Caco-2 (cell line): ENCODE measurements at regions not wholly inside any gene's neighbourhood (a gene's known extent, or its start where the extent isn't known, plus 50 kb on each side); places are given as distances from the start of the nearest gene placed in this dataset.
A peak's percentile ranks its signal among the peaks of the same experiment; 100 is the strongest.

Experiments
- BruUV-seq: library from RNA; stranded (reverse); fragments of 400-500 nt; replicated peaks from 2 replicates; lab custom pipeline; 2021; lab: Mats Ljungman, UMichigan
- CTCF ChIA-PET: fragments of 300-600 bp; sonication (Branson Sonifier 250); formaldehyde crosslinking; loops from one replicate; lab custom pipeline; 2022; ENCODE audit warnings: antibody characterized with exemption; lab: Charles Lee
- POLR2A ChIA-PET: fragments of 300-600 bp; sonication (Branson Sonifier 250); formaldehyde crosslinking; loops from one replicate; lab custom pipeline; 2022; ENCODE audit warnings: antibody characterized with exemption; lab: Charles Lee
- DNase-seq, 2 experiments: peaks; one replicate each; pipeline versions ENCODE4 v3.0.0 to v3.0.0-alpha.2; 2020 to 2022
- H3K27me3 ChIP-seq: replicated peaks from 2 replicates; pipeline ENCODE4 v1.6.0; 2011; ENCODE audit warnings: low read length; ENCODE audit not compliant: control insufficient read depth, insufficient read depth
- H3K36me3 ChIP-seq: 2 replicates; pipeline ENCODE4 v1.5.1; 2011; ENCODE audit warnings: low read length; ENCODE audit not compliant: control insufficient read depth, insufficient read depth
- H3K4me1 ChIP-seq: fragments of 250-450 bp; sonication (Bioruptor Pico); 2 replicates; pipeline ENCODE4 v1.5.1; 2020; ENCODE audit warnings: mild to moderate bottlenecking
- H3K4me3 ChIP-seq: 2 replicates; pipeline ENCODE4 v1.5.1; 2011; ENCODE audit warnings: low read depth, mild to moderate bottlenecking, control low read depth, low read length
- H3K9me3 ChIP-seq: fragments of 250-450 bp; sonication (Bioruptor Pico); 2 replicates; pipeline ENCODE4 v1.5.1; 2020; ENCODE audit warnings: mild to moderate bottlenecking, moderate library complexity
- H3K27ac Mint-ChIP-seq: one replicate; pipeline ENCODE4 v1.8.0; 2022; ENCODE audit warnings: mixed read lengths; ENCODE audit not compliant: unreplicated experiment
- H3K27me3 Mint-ChIP-seq: one replicate; pipeline ENCODE4 v1.8.0; 2022; ENCODE audit warnings: mixed read lengths; ENCODE audit not compliant: insufficient read depth, unreplicated experiment
- H3K36me3 Mint-ChIP-seq: one replicate; pipeline ENCODE4 v1.8.0; 2022; ENCODE audit warnings: mild to moderate bottlenecking, mixed read lengths; ENCODE audit not compliant: insufficient read depth, unreplicated experiment
- H3K4me1 Mint-ChIP-seq: one replicate; pipeline ENCODE4 v1.8.0; 2022; ENCODE audit warnings: low read depth, mixed read lengths; ENCODE audit not compliant: unreplicated experiment
- H3K4me3 Mint-ChIP-seq: one replicate; pipeline ENCODE4 v1.8.0; 2022; ENCODE audit warnings: mild to moderate bottlenecking, moderate library complexity, mixed read lengths; ENCODE audit not compliant: unreplicated experiment
- H3K9me3 Mint-ChIP-seq: one replicate; pipeline ENCODE4 v1.8.0; 2022; ENCODE audit warnings: mixed read lengths; ENCODE audit not compliant: unreplicated experiment
- CTCF ChIP-seq, 2 experiments: fragments of 200-600 bp in 1 of 2; IDR thresholded peaks; 1 replicate in 1 of 2; 2 replicates in 1 of 2; pipeline versions ENCODE4 v1.5.1 to v1.8.0; 2011 to 2022; ENCODE audit warnings: antibody characterized with exemption in 1 of 2, control low read depth in 1 of 2, inconsistent platforms in 1 of 2, low read depth in 1 of 2, low read length in 1 of 2, mild to moderate bottlenecking in 1 of 2, moderate library complexity in 1 of 2; ENCODE audit not compliant: insufficient read depth in 1 of 2, severe bottlenecking in 1 of 2, unreplicated experiment in 1 of 2
- intact Hi-C: fragments of 100-400 bp; cut with micrococcal nuclease; formaldehyde crosslinking; loops from one replicate; pipeline ENCODE4 v1.10.0; 2022; ENCODE audit not compliant: unreplicated experiment

- intact Hi-C loops = loop anchor here (2.0 kb wide), 1 partner anchor 397 kb away; no protein-coding TSS in a partner anchor
- CTCF ChIA-PET = interaction anchor here (1.5 kb wide), 3 partner anchors 8 to 132 kb away, joined by 3 to 16 read pairs (median 6); no protein-coding TSS in a partner anchor
- no peak overlapping the region for H3K4me3 Mint-ChIP-seq
- no peaks in the 10 kb centered on the region for H3K36me3 Mint-ChIP-seq
- no peaks in the 10 kb centered on the region for H3K27me3 ChIP-seq
- H3K4me3 ChIP-seq = no peak overlapping the region
- H3K4me1 ChIP-seq = no peaks in the 10 kb centered on the region
- H3K4me1 Mint-ChIP-seq = peaks cover 6% of the 10 kb centered on the region
- DNase-seq = no peak
- BruUV-seq = no TSS peak
- TF ChIP-seq CTCF (IDR thresholded peaks at IDR 0.05; ENCODE audit: insufficient read depth in 1 of 2, low read depth in 1 of 2, low read length in 1 of 2, severe bottlenecking in 1 of 2, unreplicated experiment in 1 of 2) = no peak
- no peaks in the 10 kb centered on the region for H3K9me3 Mint-ChIP-seq
- H3K27me3 Mint-ChIP-seq = no peaks in the 10 kb centered on the region
- H3K9me3 ChIP-seq = no peaks in the 10 kb centered on the region
- POLR2A ChIA-PET = no interaction called here
- H3K36me3 ChIP-seq = no peaks in the 10 kb centered on the region
- no peak overlapping the region for H3K27ac Mint-ChIP-seq
These were observed 119.9 kb upstream of the RAP2B start for GRCh38 chr3:153042088-153042487.

- peak overlapping the region; percentile 39 for H3K4me3 Mint-ChIP-seq
- no peaks in the 10 kb centered on the region for H3K27me3 Mint-ChIP-seq
- Histone ChIP-seq H3K4me1 (no peaks in the 10 kb centered on the region), H3K9me3 (no peaks in the 10 kb centered on the region), H3K36me3 (no peaks in the 10 kb centered on the region), H3K27me3 (no peaks in the 10 kb centered on the region), H3K4me3 (no peak overlapping the region)
- intact Hi-C loops = loop anchor here (1.0 to 2.0 kb wide), 5 partner anchors 117 to 724 kb away; no protein-coding TSS in a partner anchor
- H3K9me3 Mint-ChIP-seq = no peaks in the 10 kb centered on the region
- no peak for DNase-seq
- CTCF ChIA-PET = interaction anchor here (0.6 to 1.5 kb wide), 15 partner anchors 10 to 551 kb away, joined by 3 to 16 read pairs (median 4); no protein-coding TSS in a partner anchor
- BruUV-seq = no TSS peak
- no peak for TF ChIP-seq CTCF (IDR thresholded peaks at IDR 0.05; ENCODE audit: insufficient read depth in 1 of 2, low read depth in 1 of 2, low read length in 1 of 2, severe bottlenecking in 1 of 2, unreplicated experiment in 1 of 2)
- peak overlapping the region; percentile 34 for H3K27ac Mint-ChIP-seq
- no peaks in the 10 kb centered on the region for H3K36me3 Mint-ChIP-seq
- POLR2A ChIA-PET = interaction anchor here (1.0 kb wide), 1 partner anchor 117 kb away, joined by 4 read pairs; no protein-coding TSS in a partner anchor
- H3K4me1 Mint-ChIP-seq = peaks cover 6% of the 10 kb centered on the region
These were observed 118.2 kb upstream of the RAP2B start for GRCh38 chr3:153043729-153044328.

GRCh38 chr3:153045150-153045549 is 116.9 kb upstream of the RAP2B start:
- peaks cover 6% of the 10 kb centered on the region for H3K4me1 Mint-ChIP-seq
- Histone ChIP-seq H3K4me1 (no peaks in the 10 kb centered on the region), H3K4me3 (no peak overlapping the region), H3K36me3 (no peaks in the 10 kb centered on the region), H3K9me3 (no peaks in the 10 kb centered on the region), H3K27me3 (no peaks in the 10 kb centered on the region)
- H3K27ac Mint-ChIP-seq = no peak overlapping the region
- no TSS peak for BruUV-seq
- ChIA-PET POLR2A (no interaction called here), CTCF (no interaction called here)
- intact Hi-C loops = no loop called here
- no peak for TF ChIP-seq CTCF (IDR thresholded peaks at IDR 0.05; ENCODE audit: insufficient read depth in 1 of 2, low read depth in 1 of 2, low read length in 1 of 2, severe bottlenecking in 1 of 2, unreplicated experiment in 1 of 2)
- no peak for DNase-seq
- H3K4me3 Mint-ChIP-seq = no peak overlapping the region
- H3K9me3 Mint-ChIP-seq = no peaks in the 10 kb centered on the region
- no peaks in the 10 kb centered on the region for H3K36me3 Mint-ChIP-seq
- no peaks in the 10 kb centered on the region for H3K27me3 Mint-ChIP-seq
